ENCODE measurements at regions not wholly inside any gene's neighbourhood (a gene's known extent, or its start where the extent isn't known, plus 50 kb on each side); places are given as distances from the start of the nearest gene placed in this dataset.

DNA sequence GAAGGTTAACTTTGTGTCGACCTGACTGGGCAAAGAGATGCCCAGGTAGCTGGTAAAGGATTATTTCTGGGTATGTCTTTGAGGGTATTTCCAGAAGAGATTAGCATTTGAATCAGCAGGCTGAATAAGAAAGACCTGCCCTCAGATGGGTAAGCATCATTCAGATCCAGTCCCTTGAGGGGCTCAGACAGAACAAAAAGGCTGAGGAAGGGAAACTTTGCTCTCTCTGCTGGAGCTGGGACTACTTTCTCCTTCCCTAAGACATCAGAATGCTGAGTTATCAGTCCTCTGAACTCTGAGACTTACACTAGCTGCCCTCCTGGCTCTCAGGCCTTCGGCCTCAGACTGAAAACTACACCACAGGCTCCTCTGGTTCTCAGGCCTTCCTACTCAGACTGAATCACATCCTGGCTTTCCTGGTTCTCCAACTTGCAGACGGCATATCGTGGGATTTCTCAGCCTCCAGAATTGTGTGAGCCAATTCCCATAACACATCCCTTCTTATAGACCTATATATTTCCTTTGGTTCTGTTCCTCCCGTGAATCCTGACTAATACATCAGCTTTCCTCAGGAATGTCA, 982.9 kb downstream of the TUSC7 start:
- DNase-seq (ENCODE audit: low read depth in 4 of 4, low spot score in 1 of 4) = no peak

- no peak for DNase-seq (ENCODE audit: low read depth in 4 of 4, low spot score in 1 of 4)
These were observed 985.7 kb downstream of the TUSC7 start for GRCh38 chr3:117695321-117695720.

DNA sequence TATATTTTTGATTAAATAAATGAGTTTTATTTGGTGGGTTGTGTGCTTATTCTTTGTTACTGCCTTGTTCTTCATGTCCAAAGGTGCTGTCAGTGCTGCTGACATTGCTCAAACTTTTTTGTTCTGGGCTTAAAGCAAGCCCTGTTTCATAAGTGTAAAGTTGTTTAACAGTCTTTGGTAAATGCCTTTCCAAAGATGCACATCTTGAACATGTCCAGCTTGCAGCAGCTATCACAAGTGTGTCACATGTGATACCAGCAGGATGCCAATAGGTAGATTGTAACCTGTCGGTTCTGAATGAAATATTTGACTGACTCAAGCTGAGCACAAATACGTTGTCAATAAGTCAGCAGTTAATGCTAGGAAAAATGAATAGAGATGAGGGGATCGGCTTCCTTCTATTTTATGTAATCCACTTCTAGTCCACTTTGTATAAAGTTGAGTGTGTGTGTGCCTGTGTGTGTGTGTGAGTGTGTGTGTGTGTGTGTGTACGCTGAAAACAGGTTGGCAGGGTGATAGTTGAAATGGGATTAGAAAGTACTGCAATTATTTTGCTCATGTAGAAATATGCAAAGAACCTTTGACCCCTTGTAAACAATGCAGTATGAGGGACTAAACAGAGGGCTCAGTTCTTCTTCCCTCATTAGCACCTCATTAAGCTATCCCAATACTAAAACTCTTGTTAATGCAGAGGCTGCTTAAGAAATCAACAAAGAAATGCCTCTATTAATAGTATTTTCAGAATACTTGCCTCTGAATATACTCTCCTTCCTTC, 986.5 kb downstream of the TUSC7 start:
- DNase-seq (ENCODE audit: low read depth in 4 of 4, low spot score in 1 of 4) = no peak

DNA sequence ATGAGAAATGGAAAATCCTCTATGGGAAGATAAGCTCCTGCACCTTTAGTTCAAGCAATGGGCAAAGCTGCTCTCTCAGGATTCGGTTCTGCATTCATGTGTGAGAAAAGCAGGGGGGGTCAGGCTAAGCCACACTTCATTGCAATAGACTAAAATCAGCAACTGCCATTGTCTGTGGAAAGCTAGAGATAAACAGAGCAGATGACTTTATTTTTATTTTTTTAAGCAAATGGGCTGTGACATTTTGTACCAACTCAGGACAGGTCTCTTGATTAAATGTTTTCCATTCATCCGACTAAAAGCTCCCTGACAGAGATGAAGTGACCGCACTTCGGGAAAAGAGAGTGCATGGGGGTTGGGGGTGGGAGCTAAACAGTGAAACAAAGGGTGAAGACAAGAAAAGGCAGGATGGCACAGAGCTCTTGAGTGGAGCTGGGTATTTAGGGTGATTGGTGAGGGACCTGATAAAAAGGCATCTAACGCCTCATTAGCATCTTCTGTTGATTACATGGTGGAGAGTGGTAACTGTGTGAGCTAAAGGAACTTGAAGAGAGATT, 987.4 kb downstream of the TUSC7 start:
- DNase-seq (ENCODE audit: low read depth in 4 of 4, low spot score in 1 of 4) = no peak

DNA sequence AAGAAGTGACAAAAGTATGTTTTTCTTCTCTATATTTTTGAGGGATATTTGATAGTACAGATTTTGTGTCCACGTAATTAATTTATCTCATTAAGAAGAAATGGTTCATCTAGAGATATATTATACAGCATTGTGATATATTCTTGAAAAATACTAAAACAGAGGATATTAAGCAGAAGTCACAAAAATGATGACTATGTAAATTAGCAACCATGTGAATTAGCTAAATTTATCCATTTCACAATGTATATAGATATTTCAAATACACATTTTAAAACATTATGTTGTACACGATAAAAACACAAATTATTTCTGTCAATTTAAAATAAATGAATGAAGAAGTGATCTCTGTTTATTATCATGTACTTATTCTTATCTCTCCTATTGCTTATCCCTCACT, 989.5 kb downstream of the TUSC7 start:
- DNase-seq (ENCODE audit: low read depth in 4 of 4, low spot score in 1 of 4) = no peak

DNA sequence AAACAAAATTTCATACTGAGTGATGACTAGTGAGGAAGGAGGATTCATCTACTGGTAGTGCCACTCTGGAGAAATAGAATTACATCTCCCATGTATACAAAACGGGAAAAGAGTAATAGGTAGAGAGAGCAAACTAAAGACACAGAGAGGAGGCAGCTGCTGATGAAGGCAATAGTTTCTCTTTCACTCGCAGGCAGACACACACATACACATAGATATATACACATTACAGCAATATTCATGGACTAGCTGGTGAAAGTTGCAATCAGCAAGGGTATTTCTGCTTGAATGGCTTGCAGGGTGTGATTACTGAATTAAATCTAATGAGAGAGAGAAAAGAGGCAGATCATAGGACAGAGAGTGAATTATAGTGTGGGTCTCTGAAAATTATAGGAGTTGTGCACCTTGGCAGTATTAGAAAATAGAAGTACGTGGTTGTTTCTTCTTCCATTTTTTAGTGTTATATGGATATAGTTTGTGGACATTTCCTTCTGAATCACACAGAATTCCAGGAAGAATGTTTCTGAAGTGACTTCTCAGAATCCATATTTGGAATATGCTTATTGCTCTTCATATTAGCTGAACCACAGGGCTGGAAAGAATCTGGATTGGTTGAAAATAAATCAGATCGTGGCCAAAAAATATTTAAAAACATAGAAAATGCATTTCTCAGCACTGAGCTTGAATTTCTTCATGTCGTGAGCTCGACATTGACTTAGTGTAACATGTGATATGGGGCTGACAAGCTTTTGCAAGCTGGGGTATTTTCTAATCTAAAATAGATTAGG, 991.2 kb downstream of the TUSC7 start:
- no peak for DNase-seq (ENCODE audit: low read depth in 4 of 4, low spot score in 1 of 4)

- no peak for DNase-seq (ENCODE audit: low read depth in 4 of 4, low spot score in 1 of 4)
These were observed 995.4 kb downstream of the TUSC7 start for GRCh38 chr3:117705011-117705410.

- no peak for DNase-seq (ENCODE audit: low read depth in 4 of 4, low spot score in 1 of 4)
These were observed 996.5 kb downstream of the TUSC7 start for GRCh38 chr3:117706037-117706436.

DNA sequence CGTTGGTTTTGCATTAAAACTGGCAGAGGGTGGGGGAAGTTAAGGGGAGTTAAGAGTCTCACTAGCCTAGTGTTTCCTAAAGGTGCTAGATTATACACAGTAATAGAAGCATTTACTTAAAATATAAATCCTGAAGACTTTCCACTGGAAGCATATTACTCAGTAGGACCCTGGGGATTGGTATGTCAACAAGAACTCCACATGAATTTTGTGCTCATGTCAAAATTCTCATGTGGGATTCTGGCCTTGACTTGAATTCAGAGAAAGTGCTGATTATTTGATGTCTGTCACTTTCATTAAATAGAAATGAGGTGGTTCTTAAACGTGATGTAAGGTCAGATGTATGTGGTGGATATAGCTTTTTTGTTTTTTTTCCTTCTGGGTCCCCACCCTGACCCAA, 997.2 kb downstream of the TUSC7 start:
- no peak for DNase-seq (ENCODE audit: low read depth in 4 of 4, low spot score in 1 of 4)

GRCh38 chr3:117708601-117709000, 999.0 kb downstream of the TUSC7 start:
- no peak for DNase-seq (ENCODE audit: low read depth in 4 of 4, low spot score in 1 of 4)

- no peak for DNase-seq (ENCODE audit: low read depth in 4 of 4, low spot score in 1 of 4)
These were observed 999.5 kb downstream of the TUSC7 start for GRCh38 chr3:117709108-117709507.

DNA sequence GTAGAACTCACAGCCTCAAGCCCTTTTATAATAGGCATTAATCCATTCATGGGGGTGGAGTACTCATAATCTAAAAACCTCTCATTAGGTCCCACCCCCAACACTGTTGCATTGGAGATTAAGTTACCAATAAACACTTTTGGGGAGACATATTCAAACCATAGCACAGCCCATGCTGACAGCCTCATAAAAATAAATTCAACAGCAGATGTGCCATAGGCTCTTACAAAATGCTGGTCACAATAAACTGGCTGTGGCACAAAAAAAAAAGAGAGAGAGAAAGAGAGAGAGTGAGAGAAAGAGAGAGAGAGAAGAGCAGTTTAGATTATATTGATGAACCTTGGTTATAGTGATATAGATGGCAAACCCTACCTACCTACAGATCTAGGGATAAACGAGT, 1000.9 kb downstream of the TUSC7 start:
- no peak for DNase-seq (ENCODE audit: low read depth in 4 of 4, low spot score in 1 of 4)

DNA sequence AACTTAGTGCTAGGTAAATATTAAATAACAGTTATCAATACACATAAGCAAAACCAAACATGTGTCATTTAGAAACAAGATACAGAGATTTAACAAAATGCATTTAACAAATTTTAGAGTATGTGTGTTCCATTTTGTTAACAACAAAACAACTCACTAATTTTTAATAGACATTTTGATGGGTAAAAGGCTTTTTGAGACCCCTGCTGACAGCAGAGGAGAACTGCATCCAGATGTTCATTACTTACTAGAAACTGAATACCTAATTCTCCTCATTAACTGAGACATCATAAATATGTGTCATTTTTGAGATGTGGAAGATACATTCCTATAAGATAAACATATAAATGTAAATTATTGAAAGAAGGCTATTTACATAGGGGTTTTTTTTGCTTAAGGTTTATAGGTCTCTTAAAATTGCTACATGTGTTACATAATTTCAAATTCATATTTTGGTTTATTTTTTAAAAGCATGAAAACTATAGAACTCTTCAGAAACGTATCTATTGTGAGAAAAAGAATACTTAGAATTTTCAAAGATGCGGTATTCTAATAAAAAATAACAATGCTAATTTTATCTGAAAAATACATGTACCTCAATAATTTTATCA, 1009.8 kb downstream of the TUSC7 start:
- no peak for DNase-seq (ENCODE audit: low read depth in 4 of 4, low spot score in 1 of 4)

DNA sequence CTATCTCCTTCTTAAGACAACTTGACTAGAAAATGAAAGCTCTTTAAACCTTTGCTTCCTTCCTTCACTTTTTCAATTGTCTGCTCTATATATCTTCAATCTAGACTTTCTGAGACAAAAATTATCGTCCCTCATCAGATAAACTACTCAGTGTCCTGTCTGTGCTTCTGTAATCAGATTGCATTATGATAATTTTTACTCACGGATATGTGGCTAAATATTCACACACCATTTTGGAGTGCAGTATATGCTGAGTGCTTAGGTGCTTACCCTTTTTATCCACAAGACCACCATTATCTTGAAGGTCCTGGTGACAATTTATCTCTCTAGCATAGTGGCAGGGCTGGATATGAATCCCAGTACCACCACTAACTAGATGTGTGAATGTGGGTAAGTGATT, 1012.3 kb downstream of the TUSC7 start:
- no peak for DNase-seq (ENCODE audit: low read depth in 4 of 4, low spot score in 1 of 4)

DNA sequence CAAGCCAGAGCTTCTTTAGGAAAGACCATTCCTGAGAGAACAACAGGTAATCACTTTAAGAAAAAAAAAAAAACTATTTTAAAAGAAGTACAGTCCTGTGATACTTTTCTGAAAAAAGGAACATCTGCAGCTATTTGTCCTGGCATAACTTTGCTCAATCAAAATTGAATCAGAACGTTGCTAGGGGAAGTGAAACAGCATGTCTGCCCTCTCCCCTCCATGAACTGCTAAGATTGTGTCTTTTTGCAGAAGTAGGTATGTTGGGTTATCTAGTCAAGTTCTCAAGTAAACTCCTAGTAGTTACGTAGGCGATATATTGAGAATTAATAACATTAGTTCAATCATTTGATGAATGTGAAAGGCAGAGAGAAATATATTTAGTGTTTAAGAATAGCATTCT, 1013.3 kb downstream of the TUSC7 start:
- DNase-seq (ENCODE audit: low read depth in 4 of 4, low spot score in 1 of 4) = no peak

GRCh38 chr3:117723825-117724224, 1014.2 kb downstream of the TUSC7 start:
- DNase-seq (ENCODE audit: low read depth in 4 of 4, low spot score in 1 of 4) = no peak

- DNase-seq (ENCODE audit: low read depth in 4 of 4, low spot score in 1 of 4) = no peak
These were observed 1015.7 kb downstream of the TUSC7 start for GRCh38 chr3:117725314-117725713.

DNA sequence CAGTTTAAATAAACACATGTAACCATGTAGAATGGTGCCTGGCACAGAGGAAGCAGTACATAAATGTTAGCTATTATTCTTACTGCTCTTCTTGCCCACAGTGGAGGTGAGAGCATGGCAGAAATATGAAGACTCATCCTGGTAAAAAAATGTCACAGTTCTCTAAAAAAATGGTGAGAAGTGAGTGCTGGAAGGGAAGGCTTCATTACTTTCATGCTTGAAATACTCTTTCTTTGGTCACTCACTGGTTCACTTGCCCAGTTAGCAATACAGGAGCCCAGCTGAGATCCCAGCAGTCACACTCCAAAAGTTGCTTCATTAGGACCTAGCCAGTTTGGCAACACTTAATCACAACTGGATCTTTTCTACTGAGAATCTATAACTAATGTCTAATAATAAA, 1017.2 kb downstream of the TUSC7 start:
- DNase-seq (ENCODE audit: low read depth in 4 of 4, low spot score in 1 of 4) = no peak

DNA sequence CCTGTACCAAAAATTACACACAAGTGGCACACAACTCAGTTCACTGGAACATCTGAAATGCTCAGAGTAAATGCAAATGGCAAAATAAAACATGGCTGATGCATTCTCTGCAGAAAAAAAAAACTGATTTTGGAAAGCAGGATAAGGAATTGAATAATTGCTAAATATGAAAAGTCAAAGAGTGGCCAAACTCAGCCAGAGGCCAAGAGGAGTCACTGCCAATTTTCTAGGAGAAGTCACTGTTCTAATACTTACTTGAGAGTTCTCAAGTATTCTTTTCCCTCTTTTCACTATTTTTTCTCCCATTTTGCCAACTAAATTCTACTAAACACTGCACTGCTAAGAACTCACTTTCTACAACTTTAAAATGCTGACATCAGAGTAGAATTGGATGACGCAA, 1018.6 kb downstream of the TUSC7 start:
- DNase-seq (ENCODE audit: low read depth in 4 of 4, low spot score in 1 of 4) = no peak

DNA sequence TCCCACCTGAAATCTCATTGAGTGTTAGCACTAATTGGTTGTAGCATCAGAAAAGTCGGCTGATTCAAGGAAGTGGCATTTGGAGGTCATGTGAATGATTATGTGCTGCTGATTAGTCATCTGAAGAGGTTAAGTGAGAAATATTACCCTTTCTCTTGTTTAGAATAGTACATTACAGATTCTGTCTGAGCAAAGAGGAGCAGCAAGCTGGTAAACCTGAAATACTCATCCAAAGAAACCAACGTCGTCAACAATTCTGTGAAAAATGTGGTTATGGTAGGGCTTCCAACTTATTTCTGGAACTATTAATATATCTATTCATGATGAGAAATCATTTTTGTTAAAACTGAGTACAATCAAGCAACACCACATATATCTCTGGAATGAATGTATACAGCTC, 1024.9 kb downstream of the TUSC7 start:
- DNase-seq (ENCODE audit: low read depth in 4 of 4, low spot score in 1 of 4) = no peak

DNA sequence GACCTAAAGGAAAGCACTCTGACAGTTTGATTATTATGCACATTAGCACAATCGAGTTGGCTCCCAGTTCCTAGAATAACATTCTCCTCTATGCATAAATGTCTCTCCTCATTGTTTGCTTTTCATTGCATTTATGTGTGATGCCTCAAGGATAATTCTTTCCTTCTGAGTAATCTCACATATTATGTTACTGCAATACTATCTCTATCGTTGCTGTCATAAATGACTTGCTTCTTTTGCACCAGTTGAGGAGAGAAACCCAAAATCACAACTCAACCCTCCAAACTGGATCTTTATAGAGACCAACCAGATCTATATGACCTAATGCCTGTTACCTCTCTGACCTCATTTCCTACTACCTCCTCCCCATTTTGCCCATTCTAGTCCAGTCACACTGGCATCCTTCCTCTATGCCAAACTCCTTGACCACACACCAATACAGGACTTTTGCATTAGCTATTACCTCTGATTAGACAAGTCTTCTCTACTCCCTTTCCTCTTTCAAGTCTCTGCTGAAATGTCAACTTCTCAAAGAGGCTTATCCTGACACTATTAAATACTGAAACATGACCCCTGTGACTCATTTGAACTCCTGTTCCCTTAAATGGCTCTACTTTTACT, 1026.0 kb downstream of the TUSC7 start:
- no peak for DNase-seq (ENCODE audit: low read depth in 4 of 4, low spot score in 1 of 4)

All from stimulated activated CD4-positive, alpha-beta T cell treated with anti-CD3 and anti-CD28 coated beads, Interleukin-1b, Interleukin-23, amount 100 ng/mL, for 24 hours (primary cell).